ENCODE measurements at regions not wholly inside any gene's neighbourhood (a gene's known extent, or its start where the extent isn't known, plus 50 kb on each side); places are given as distances from the start of the nearest gene placed in this dataset.

DNA sequence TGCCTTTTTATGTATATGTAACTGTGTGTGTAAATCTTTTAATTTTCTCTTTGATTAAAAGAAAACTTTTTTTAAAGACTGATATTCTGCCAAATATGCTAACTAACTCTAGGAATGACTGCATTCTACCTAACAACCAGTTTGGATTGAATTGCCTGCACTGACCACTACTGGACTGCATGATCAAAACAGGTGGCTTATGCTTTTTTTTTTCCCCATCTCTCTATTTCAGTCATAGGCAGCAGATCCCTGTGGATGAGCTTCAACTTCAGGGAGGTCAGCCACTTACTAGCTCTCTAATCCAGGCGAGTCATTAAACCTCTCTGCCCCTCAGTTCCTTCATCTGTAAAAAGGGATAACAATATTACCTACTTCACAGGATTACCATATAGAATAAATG is 138.6 kb upstream of the SERTAD2 start:
- H3K36me3 ChIP-seq (replicated peaks; ENCODE audit: low read depth, low read length), result no peaks in the 10 kb centered on the region
- no peaks in the 10 kb centered on the region for H3K79me2 ChIP-seq (ENCODE audit: low read length)
- TF ChIP-seq, protein P1, sequence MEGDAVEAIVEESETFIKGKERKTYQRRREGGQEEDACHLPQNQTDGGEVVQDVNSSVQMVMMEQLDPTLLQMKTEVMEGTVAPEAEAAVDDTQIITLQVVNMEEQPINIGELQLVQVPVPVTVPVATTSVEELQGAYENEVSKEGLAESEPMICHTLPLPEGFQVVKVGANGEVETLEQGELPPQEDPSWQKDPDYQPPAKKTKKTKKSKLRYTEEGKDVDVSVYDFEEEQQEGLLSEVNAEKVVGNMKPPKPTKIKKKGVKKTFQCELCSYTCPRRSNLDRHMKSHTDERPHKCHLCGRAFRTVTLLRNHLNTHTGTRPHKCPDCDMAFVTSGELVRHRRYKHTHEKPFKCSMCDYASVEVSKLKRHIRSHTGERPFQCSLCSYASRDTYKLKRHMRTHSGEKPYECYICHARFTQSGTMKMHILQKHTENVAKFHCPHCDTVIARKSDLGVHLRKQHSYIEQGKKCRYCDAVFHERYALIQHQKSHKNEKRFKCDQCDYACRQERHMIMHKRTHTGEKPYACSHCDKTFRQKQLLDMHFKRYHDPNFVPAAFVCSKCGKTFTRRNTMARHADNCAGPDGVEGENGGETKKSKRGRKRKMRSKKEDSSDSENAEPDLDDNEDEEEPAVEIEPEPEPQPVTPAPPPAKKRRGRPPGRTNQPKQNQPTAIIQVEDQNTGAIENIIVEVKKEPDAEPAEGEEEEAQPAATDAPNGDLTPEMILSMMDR (IDR thresholded peaks at IDR 0.05; ENCODE audit: low read depth, low read length), result no peak
- no peak for TF ChIP-seq EZH2phosphoT487 (IDR thresholded peaks at IDR 0.05; ENCODE audit: low read depth)
- H2AFZ ChIP-seq (ENCODE audit: low read depth, low read length), result no peak overlapping the region
- H3K27me3 ChIP-seq (ENCODE audit: low read depth, low read length), result peaks cover 35% of the 10 kb centered on the region
- H3K4me3 ChIP-seq (ENCODE audit: low read length), result no peak overlapping the region
- peaks cover 29% of the 10 kb centered on the region for H3K4me1 ChIP-seq (ENCODE audit: low read length)
- H4K20me1 ChIP-seq (ENCODE audit: insufficient read depth, low read length), result no peaks in the 10 kb centered on the region
- H3K27ac ChIP-seq (ENCODE audit: low read length), result no peak overlapping the region
- no peaks in the 10 kb centered on the region for H3K9me3 ChIP-seq (ENCODE audit: insufficient read depth, low read length)
- no peak overlapping the region for H3K4me2 ChIP-seq (ENCODE audit: low read length)
- H3K9ac ChIP-seq (ENCODE audit: low read length), result no peak overlapping the region

DNA sequence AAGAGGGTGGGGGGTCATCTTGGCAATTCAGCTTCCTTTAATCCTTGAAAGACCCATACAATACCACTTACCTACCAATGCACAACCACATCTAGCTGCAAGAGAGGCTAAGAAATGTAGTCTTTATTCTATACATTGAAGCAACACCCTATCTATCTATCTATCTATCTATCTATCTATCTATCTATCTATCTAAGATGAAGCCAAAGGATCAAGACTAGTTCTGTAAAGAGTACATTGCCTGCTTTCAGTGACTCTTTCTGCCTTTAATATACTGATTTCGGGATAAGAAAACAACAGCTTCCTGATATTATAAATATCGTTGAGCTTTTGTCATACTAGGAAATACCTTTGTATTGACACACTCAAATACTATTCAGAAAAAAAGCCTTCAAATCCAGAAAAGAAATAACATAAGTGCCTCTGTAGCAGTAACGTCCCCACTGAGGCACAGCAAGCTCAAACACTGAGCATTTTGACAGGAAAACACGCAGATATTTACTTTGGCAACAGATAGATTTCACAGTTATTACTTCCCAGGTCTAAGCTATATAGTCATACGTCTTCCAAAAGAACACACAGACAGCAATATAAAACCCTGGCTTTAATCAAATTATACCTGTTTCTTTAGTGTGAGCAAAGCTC is 139.4 kb upstream of the SERTAD2 start:
- no peak overlapping the region; the same call in 1 of the 2 replicates for H3K4me3 ChIP-seq (ENCODE audit: low read length)
- H3K9ac ChIP-seq (ENCODE audit: low read length), result no peak overlapping the region
- H2AFZ ChIP-seq (ENCODE audit: low read depth, low read length), result 0 out of 2 replicates have a peak overlapping the region, but pooled peaks have one; percentile 18
- no peaks in the 10 kb centered on the region for H3K79me2 ChIP-seq (ENCODE audit: low read length)
- no peaks in the 10 kb centered on the region for H4K20me1 ChIP-seq (ENCODE audit: insufficient read depth, low read length)
- peaks cover 25% of the 10 kb centered on the region for H3K4me1 ChIP-seq (ENCODE audit: low read length)
- no peaks in the 10 kb centered on the region for H3K36me3 ChIP-seq (replicated peaks; ENCODE audit: low read depth, low read length)
- H3K4me2 ChIP-seq (ENCODE audit: low read length), result peak overlapping the region; percentile 42
- H3K9me3 ChIP-seq (ENCODE audit: insufficient read depth, low read length), result no peaks in the 10 kb centered on the region
- no peak for TF ChIP-seq EZH2phosphoT487 (IDR thresholded peaks at IDR 0.05; ENCODE audit: low read depth)
- TF ChIP-seq, protein P1 (IDR thresholded peaks at IDR 0.05; ENCODE audit: low read depth, low read length), result no peak
- no peak overlapping the region for H3K27ac ChIP-seq (ENCODE audit: low read length)
- H3K27me3 ChIP-seq (ENCODE audit: low read depth, low read length), result peaks cover 35% of the 10 kb centered on the region

DNA sequence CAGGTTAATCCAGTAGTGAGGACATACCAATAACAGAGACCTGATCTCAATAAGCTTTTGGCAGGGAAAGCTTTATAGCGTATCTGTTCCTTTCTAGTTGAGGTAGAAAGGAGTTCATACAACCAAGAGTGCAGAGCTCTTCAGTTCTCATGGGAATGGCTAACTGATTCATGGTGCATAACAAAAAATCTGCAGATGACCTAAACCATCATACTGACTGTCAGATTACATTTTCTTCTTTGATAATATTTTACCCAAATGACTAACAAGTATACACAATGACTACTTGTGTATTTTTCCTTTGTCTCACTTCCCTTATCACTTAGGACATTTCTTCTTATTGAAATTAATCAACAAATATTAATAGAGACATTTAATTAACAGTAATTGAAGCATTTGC is 140.0 kb upstream of the SERTAD2 start:
- no peak overlapping the region for H3K27ac ChIP-seq (ENCODE audit: low read length)
- H3K9me3 ChIP-seq (ENCODE audit: insufficient read depth, low read length), result no peaks in the 10 kb centered on the region
- peak overlapping the region; percentile 42 for H3K4me2 ChIP-seq (ENCODE audit: low read length)
- H4K20me1 ChIP-seq (ENCODE audit: insufficient read depth, low read length), result no peaks in the 10 kb centered on the region
- TF ChIP-seq, protein P1 (IDR thresholded peaks at IDR 0.05; ENCODE audit: low read depth, low read length), result no peak
- no peak for TF ChIP-seq EZH2phosphoT487 (IDR thresholded peaks at IDR 0.05; ENCODE audit: low read depth)
- no peaks in the 10 kb centered on the region for H3K79me2 ChIP-seq (ENCODE audit: low read length)
- H3K27me3 ChIP-seq (ENCODE audit: low read depth, low read length), result peaks cover 35% of the 10 kb centered on the region
- H3K4me3 ChIP-seq (ENCODE audit: low read length), result no peak overlapping the region; the same call in 1 of the 2 replicates
- H2AFZ ChIP-seq (ENCODE audit: low read depth, low read length), result no peak overlapping the region
- H3K9ac ChIP-seq (ENCODE audit: low read length), result no peak overlapping the region
- H3K4me1 ChIP-seq (ENCODE audit: low read length), result peaks cover 25% of the 10 kb centered on the region
- H3K36me3 ChIP-seq (replicated peaks; ENCODE audit: low read depth, low read length), result no peaks in the 10 kb centered on the region

DNA sequence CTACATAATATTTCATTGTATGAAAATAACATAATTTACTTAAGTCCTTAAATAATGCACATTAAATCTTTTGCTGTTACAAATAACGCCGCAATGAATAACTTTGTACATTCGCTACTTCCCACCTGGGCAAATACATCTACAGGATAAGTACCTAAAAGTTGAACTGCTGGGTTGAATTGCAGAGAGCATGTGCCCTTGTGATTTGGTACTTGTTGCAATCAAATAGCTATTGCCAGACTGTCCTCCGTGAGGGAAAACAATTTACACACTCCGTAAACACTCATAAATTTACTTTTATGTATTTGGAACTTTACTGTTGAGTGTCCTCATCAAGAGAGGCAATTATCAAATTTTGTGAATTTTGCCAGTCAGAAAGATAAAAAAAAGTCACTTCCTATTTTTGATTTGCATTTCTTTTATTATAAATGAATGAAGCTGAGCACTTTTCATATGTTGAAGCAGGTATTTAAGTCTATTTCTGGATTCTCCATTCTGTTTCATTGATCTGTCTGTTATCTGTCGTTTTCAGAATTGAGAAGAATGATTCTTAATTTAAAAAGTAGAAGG is 140.8 kb upstream of the SERTAD2 start:
- Histone ChIP-seq H3K79me2 (ENCODE audit: low read length) (no peaks in the 10 kb centered on the region), H3K4me1 (ENCODE audit: low read length) (peaks cover 25% of the 10 kb centered on the region), H4K20me1 (ENCODE audit: insufficient read depth, low read length) (no peaks in the 10 kb centered on the region), H2AFZ (ENCODE audit: low read depth, low read length) (no peak overlapping the region), H3K9ac (ENCODE audit: low read length) (no peak overlapping the region), H3K27ac (ENCODE audit: low read length) (no peak overlapping the region), H3K27me3 (ENCODE audit: low read depth, low read length) (peaks cover 38% of the 10 kb centered on the region), H3K36me3 (replicated peaks; ENCODE audit: low read depth, low read length) (no peaks in the 10 kb centered on the region), H3K9me3 (ENCODE audit: insufficient read depth, low read length) (no peaks in the 10 kb centered on the region), H3K4me3 (ENCODE audit: low read length) (no peak overlapping the region), H3K4me2 (ENCODE audit: low read length) (no peak overlapping the region)
- TF ChIP-seq EZH2phosphoT487 (IDR thresholded peaks at IDR 0.05; ENCODE audit: low read depth), result no peak
- TF ChIP-seq, protein P1 (IDR thresholded peaks at IDR 0.05; ENCODE audit: low read depth, low read length), result no peak
